HCT116 (cell line): ENCODE measurements at regions not wholly inside any gene's neighbourhood (a gene's known extent, or its start where the extent isn't known, plus 50 kb on each side); places are given as distances from the start of the nearest gene placed in this dataset.

ENCODE experiments used
- ATAC-seq: fragments of 200-7000 bp; cut with Tn5 transposase; 2 replicates; pipeline ENCODE4 v1.9.1; 2020; ENCODE audit warnings: mild to moderate bottlenecking, moderate library complexity
- BruUV-seq: library from RNA; stranded (reverse); fragments of 400-500 nt; replicated peaks from 2 replicates; lab custom pipeline; 2021; lab: Mats Ljungman, UMichigan
- CTCF ChIA-PET: fragments of 300-600 bp; sonication (Branson Sonifier 250); formaldehyde crosslinking; loops from one replicate; lab custom pipeline; 2021; ENCODE audit warnings: antibody characterized with exemption; lab: Charles Lee
- POLR2A ChIA-PET: fragments of 300-600, 350-600 bp; sonication (Branson Sonifier 250); formaldehyde crosslinking; loops from one replicate; lab custom pipeline; 2021; ENCODE audit warnings: antibody characterized with exemption; lab: Charles Lee
- RAD21 ChIA-PET, 2 experiments: fragments of 300-600 bp; sonication (Branson Sonifier 250); formaldehyde crosslinking; loops; one replicate each; lab custom pipeline; 2023; ENCODE audit warnings: low total read pairs in 2 of 2; ENCODE audit not compliant: uncharacterized antibody in 2 of 2, unreplicated experiment in 2 of 2, low non-redundant PET in 1 of 2; lab: Charles Lee
- DNase-seq: peaks from one replicate; pipeline ENCODE4 v3.0.0-alpha.2; 2010; ENCODE audit warnings: low read depth, low spot score
- H2AFZ ChIP-seq: fragments of 200-600 bp; shearing (Covaris generic), sonication (generic); 2 replicates; pipeline ENCODE4 v1.6.1; 2017; ENCODE audit warnings: low read depth, mixed run types, mixed read lengths, antibody characterized with exemption, low read length; ENCODE audit not compliant: poor library complexity, severe bottlenecking
- H3K27ac ChIP-seq: 2 replicates; pipeline ENCODE4 v1.5.1; 2012; ENCODE audit warnings: low read depth, low read length
- H3K27me3 ChIP-seq: fragments of 200-600 bp; sonication (generic); 2 replicates; pipeline ENCODE4 v1.6.1; 2016; ENCODE audit warnings: mixed run types, low read length, mixed read lengths; ENCODE audit not compliant: insufficient read depth
- H3K36me3 ChIP-seq, 2 experiments: fragments of 200-500 bp in 1 of 2; fragments of 200-600 bp in 1 of 2; sonication (Bioruptor generic) in 1 of 2; sonication (generic) in 1 of 2; 2 replicates each; pipeline versions ENCODE4 v1.5.1 to v1.6.1; 2014 to 2016; ENCODE audit warnings: low read length in 2 of 2, inconsistent platforms in 1 of 2, mixed read lengths in 1 of 2, mixed run types in 1 of 2; ENCODE audit not compliant: insufficient read depth in 2 of 2, control insufficient read depth in 1 of 2
- H3K4me1 ChIP-seq, 2 experiments: fragments of 200-600 bp in 1 of 2; sonication (generic) in 1 of 2; 2 replicates each; pipeline versions ENCODE4 v1.5.1 to v1.6.1; 2012 to 2017; ENCODE audit warnings: low read length in 2 of 2, inconsistent platforms in 1 of 2, mild to moderate bottlenecking in 1 of 2, mixed read lengths in 1 of 2, mixed run types in 1 of 2, moderate library complexity in 1 of 2; ENCODE audit not compliant: insufficient read depth in 2 of 2, control insufficient read depth in 1 of 2
- H3K4me2 ChIP-seq: fragments of 200-600 bp; sonication (generic); 2 replicates; pipeline ENCODE4 v1.6.1; 2017; ENCODE audit warnings: mixed run types, low read length, mixed read lengths
- H3K4me3 ChIP-seq, 2 experiments: fragments of 200-600 bp in 1 of 2; sonication (generic) in 1 of 2; replicated peaks in 1 of 2; 2 replicates each; pipeline ENCODE4 v1.5.1; 2011 to 2016; ENCODE audit warnings: low read length in 2 of 2, control low read depth in 1 of 2, low read depth in 1 of 2, mild to moderate bottlenecking in 1 of 2, mixed read lengths in 1 of 2, mixed run types in 1 of 2
- H3K79me2 ChIP-seq: fragments of 200-600 bp; sonication (generic); 2 replicates; pipeline ENCODE4 v1.6.1; 2017; ENCODE audit warnings: mild to moderate bottlenecking, mixed run types, low read length, moderate library complexity, mixed read lengths; ENCODE audit not compliant: insufficient read depth
- H3K9ac ChIP-seq: fragments of 200-600 bp; sonication (generic); 2 replicates; pipeline ENCODE4 v1.6.1; 2016; ENCODE audit warnings: low read length, mixed read lengths
- H3K9me2 ChIP-seq: fragments of 200-600 bp; sonication (generic), shearing (Covaris generic); 2 replicates; pipeline ENCODE4 v1.6.1; 2017; ENCODE audit warnings: mixed run types, mild to moderate bottlenecking, moderate library complexity; ENCODE audit not compliant: insufficient read depth
- H3K9me3 ChIP-seq, 2 experiments: fragments of 200-500 bp in 1 of 2; fragments of 200-600 bp in 1 of 2; sonication (Bioruptor generic) in 1 of 2; sonication (generic) in 1 of 2; 2 replicates each; pipeline ENCODE4 v1.6.1; 2014 to 2017; ENCODE audit warnings: low read length in 2 of 2, mixed read lengths in 2 of 2, inconsistent platforms in 1 of 2, low read depth in 1 of 2, mild to moderate bottlenecking in 1 of 2, mixed run types in 1 of 2, moderate library complexity in 1 of 2; ENCODE audit not compliant: control insufficient read depth in 1 of 2, insufficient read depth in 1 of 2
- H4K20me1 ChIP-seq: fragments of 200-600 bp; sonication (generic), shearing (Covaris generic); 2 replicates; pipeline ENCODE4 v1.6.1; 2017; ENCODE audit warnings: mixed run types, mild to moderate bottlenecking, moderate library complexity; ENCODE audit not compliant: insufficient read depth
- CEBPB ChIP-seq: IDR thresholded peaks from 2 replicates; pipeline ENCODE4 v1.6.1; 2012; ENCODE audit warnings: low read depth
- CTCF ChIP-seq, 3 experiments: fragments of 200-600 bp in 1 of 3; sonication (generic) in 1 of 3; IDR thresholded peaks in 2 of 3; conservative IDR thresholded peaks in 1 of 3; 2 replicates each; pipeline ENCODE4 v1.5.1; 2012 to 2017; ENCODE audit warnings: low read depth in 2 of 3, low read length in 2 of 3, antibody characterized with exemption in 1 of 3, borderline replicate concordance in 1 of 3, control low read depth in 1 of 3, mild to moderate bottlenecking in 1 of 3, mixed read lengths in 1 of 3, mixed run types in 1 of 3, moderate library complexity in 1 of 3; ENCODE audit not compliant: insufficient read depth in 1 of 3
- ELF1 ChIP-seq: IDR thresholded peaks from 2 replicates; pipeline ENCODE4 v1.6.1; 2012; ENCODE audit warnings: low read depth, borderline replicate concordance
- EZH2 ChIP-seq: fragments of 200-600 bp; sonication (generic); IDR thresholded peaks from 2 replicates; pipeline ENCODE4 v1.6.1; 2017; ENCODE audit warnings: antibody characterized with exemption, mixed run types
- FOSL1 ChIP-seq: IDR thresholded peaks from 2 replicates; pipeline ENCODE4 v1.6.1; 2012; ENCODE audit warnings: low read depth
- JUND ChIP-seq: IDR thresholded peaks from 2 replicates; pipeline ENCODE4 v1.6.1; 2012
- RAD21 ChIP-seq: IDR thresholded peaks from 2 replicates; pipeline ENCODE4 v1.6.1; 2012; ENCODE audit warnings: low read depth, mild to moderate bottlenecking
- SIN3A ChIP-seq: IDR thresholded peaks from 2 replicates; pipeline ENCODE4 v1.6.1; 2012; ENCODE audit warnings: low read depth
- ZNF274 ChIP-seq: fragments of 200-500 bp; sonication (Bioruptor generic); IDR thresholded peaks from 2 replicates; pipeline ENCODE4 v1.6.1; 2014; ENCODE audit warnings: mild to moderate bottlenecking, low read depth, low read length, inconsistent platforms
- intact Hi-C: fragments of 100-400 bp; cut with micrococcal nuclease; formaldehyde crosslinking; loops from 2 replicates; pipeline ENCODE4 v1.10.0; 2022

DNA sequence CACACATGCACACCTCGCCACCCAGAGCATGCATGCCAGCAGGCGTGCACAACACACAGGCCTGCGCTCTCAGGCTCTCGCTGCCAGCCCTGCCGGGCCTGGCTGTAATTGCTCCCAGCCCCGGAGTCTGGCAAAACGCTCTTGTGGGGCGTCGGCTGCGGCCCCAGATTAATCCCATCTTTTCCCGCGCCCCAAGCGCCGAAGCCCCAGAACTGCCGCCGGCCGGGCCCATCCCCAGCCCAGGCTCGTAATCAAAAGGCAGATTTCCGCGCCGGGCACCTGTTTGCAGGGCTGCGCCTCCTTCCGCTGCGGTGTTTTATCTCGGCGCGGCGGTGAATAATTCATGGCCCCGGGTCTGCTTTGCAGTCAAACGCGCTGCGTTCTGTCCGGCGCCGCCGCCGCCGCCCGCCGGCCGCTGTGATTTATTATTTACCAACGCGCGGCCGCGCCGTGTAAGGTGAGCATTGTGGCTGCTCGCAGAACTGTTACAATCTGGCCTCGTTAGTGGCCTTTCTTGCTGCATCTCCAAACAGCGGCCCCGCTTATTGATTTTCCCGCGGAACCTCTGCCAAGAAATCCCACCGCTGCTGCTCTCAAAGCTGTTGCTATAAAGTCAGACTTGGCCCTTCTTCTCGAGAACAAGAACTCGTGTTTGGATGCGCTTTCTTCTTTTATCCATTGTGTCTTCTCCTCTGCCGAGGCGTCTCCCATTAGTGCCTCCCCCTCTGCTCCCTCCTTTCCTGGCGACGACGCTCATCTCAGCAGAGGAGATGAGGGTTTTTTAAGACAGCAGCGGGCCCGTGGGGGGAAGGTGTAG, 126.1 kb downstream of the IRX5 start:
- no peaks in the 10 kb centered on the region for H3K36me3 ChIP-seq
- ChIA-PET CTCF (no interaction called here), RAD21 (no interaction called here), POLR2A (no interaction called here)
- H3K4me1 ChIP-seq, result no peaks in the 10 kb centered on the region
- H3K4me2 ChIP-seq, result no peak overlapping the region
- H4K20me1 ChIP-seq, result no peaks in the 10 kb centered on the region
- BruUV-seq, result no TSS peak
- no peak overlapping the region for H3K4me3 ChIP-seq
- H3K27me3 ChIP-seq, result no peaks in the 10 kb centered on the region
- DNase-seq (no peak), ATAC-seq (no peak)
- H2AFZ ChIP-seq, result no peak overlapping the region
- no peak overlapping the region for H3K9ac ChIP-seq
- TF ChIP-seq ELF1 (no peak), EZH2 (no peak), CTCF (IDR thresholded peaks at IDR 0.05 in 2 of 3, conservative IDR thresholded peaks at IDR 0.05 in 1 of 3; ENCODE audit: borderline replicate concordance in 1 of 3, insufficient read depth in 1 of 3, low read depth in 2 of 3, low read length in 2 of 3) (no peak), RAD21 (no peak), CEBPB (no peak), ZNF274 (no peak)
- no peak overlapping the region for H3K27ac ChIP-seq
- intact Hi-C loops, result no loop called here
- no peaks in the 10 kb centered on the region; a peak in 1 of 4 replicates for H3K9me3 ChIP-seq
- H3K9me2 ChIP-seq, result no peaks in the 10 kb centered on the region
- H3K79me2 ChIP-seq, result no peaks in the 10 kb centered on the region

- CTCF ChIA-PET, result no interaction called here
- H3K4me2 ChIP-seq, result no peak overlapping the region
- RAD21 ChIA-PET, result no interaction called here
These were observed 127.2 kb downstream of the IRX5 start for GRCh38 chr16:55057866-55058265.

More at GRCh38 chr16:55057866-55058265, 127.2 kb downstream of the IRX5 start:
- no peak overlapping the region for H3K4me3 ChIP-seq
- no peaks in the 10 kb centered on the region for H3K9me2 ChIP-seq
- H3K36me3 ChIP-seq, result no peaks in the 10 kb centered on the region
- no peaks in the 10 kb centered on the region for H4K20me1 ChIP-seq
- POLR2A ChIA-PET, result no interaction called here
- no peaks in the 10 kb centered on the region for H3K79me2 ChIP-seq
- H3K27ac ChIP-seq, result no peak overlapping the region
- no peaks in the 10 kb centered on the region; a peak in 1 of 4 replicates for H3K9me3 ChIP-seq
- no peak for TF ChIP-seq JUND
- no peak for TF ChIP-seq FOSL1
- TF ChIP-seq SIN3A, result no peak
- DNase-seq (no peak), ATAC-seq (no peak)
- no peak overlapping the region for H3K9ac ChIP-seq
- no TSS peak for BruUV-seq
- H3K4me1 ChIP-seq, result no peaks in the 10 kb centered on the region
- H2AFZ ChIP-seq, result no peak overlapping the region
- H3K27me3 ChIP-seq, result 0 out of 2 replicates have a peak, but pooled peaks cover under 1% of the 10 kb centered on the region
- intact Hi-C loops, result no loop called here
